ENCODE measurements at regions not wholly inside any gene's neighbourhood (a gene's known extent, or its start where the extent isn't known, plus 50 kb on each side); places are given as distances from the start of the nearest gene placed in this dataset.

- H3K36me3 ChIP-seq (ENCODE audit: insufficient read depth, low read length), result no peaks in the 10 kb centered on the region
- no peak overlapping the region for H3K4me3 ChIP-seq (ENCODE audit: low read length)
- H3K79me2 ChIP-seq (replicated peaks; ENCODE audit: insufficient read depth, low read length), result no peaks in the 10 kb centered on the region
- no peaks in the 10 kb centered on the region for H3K9me3 ChIP-seq (ENCODE audit: low read length)
- no peak overlapping the region for H3K9ac ChIP-seq (ENCODE audit: low read length)
- no peaks in the 10 kb centered on the region for H3F3A ChIP-seq (ENCODE audit: insufficient read depth, low read length, poor library complexity, severe bottlenecking)
- no peaks in the 10 kb centered on the region for H4K20me1 ChIP-seq (ENCODE audit: insufficient read depth)
- no peak for TF ChIP-seq TAF1 (IDR thresholded peaks at IDR 0.05; ENCODE audit: low read depth)
- no peak for TF ChIP-seq RAD21 (conservative IDR thresholded peaks at IDR 0.05)
- no peak for TF ChIP-seq CTCF (IDR thresholded peaks at IDR 0.05; ENCODE audit: poor library complexity, severe bottlenecking)
- TF ChIP-seq SMC3 (conservative IDR thresholded peaks at IDR 0.05; ENCODE audit: poor library complexity), result no peak
- TF ChIP-seq POLR2AphosphoS5 (IDR thresholded peaks at IDR 0.05), result no peak
- TF ChIP-seq EP300 (conservative IDR thresholded peaks at IDR 0.05; ENCODE audit: poor library complexity, severe bottlenecking), result no peak
- no peak for TF ChIP-seq EZH2 (IDR thresholded peaks at IDR 0.05; ENCODE audit: borderline replicate concordance, insufficient read depth, low read length, poor library complexity, severe bottlenecking)
- TF ChIP-seq MXI1 (conservative IDR thresholded peaks at IDR 0.05; ENCODE audit: poor library complexity, severe bottlenecking), result no peak
- TF ChIP-seq REST (IDR thresholded peaks at IDR 0.05; ENCODE audit: borderline replicate concordance), result no peak
- no peak overlapping the region for H2AFZ ChIP-seq (ENCODE audit: low read depth, low read length)
- no peak overlapping the region for H3K27ac ChIP-seq (ENCODE audit: low read length)
- no peaks in the 10 kb centered on the region for H3K27me3 ChIP-seq (ENCODE audit: insufficient read depth, low read depth, low read length)
- no peak overlapping the region for H3K4me2 ChIP-seq (ENCODE audit: low read length)
- H3K9me2 ChIP-seq (ENCODE audit: insufficient read depth, low read length), result no peaks in the 10 kb centered on the region
These were observed 129.4 kb upstream of the RASA1 start for GRCh38 chr5:87138091-87138805.

GRCh38 chr5:87139795-87140194 is 127.9 kb upstream of the RASA1 start:
- Histone ChIP-seq H3K4me2 (ENCODE audit: low read length) (no peak overlapping the region), H3K27me3 (ENCODE audit: insufficient read depth, low read depth, low read length) (no peaks in the 10 kb centered on the region), H3F3A (ENCODE audit: insufficient read depth, low read length, poor library complexity, severe bottlenecking) (no peaks in the 10 kb centered on the region), H3K79me2 (replicated peaks; ENCODE audit: insufficient read depth, low read length) (no peaks in the 10 kb centered on the region), H3K27ac (ENCODE audit: low read length) (no peak overlapping the region), H3K4me3 (ENCODE audit: low read length) (no peak overlapping the region), H4K20me1 (ENCODE audit: insufficient read depth) (no peaks in the 10 kb centered on the region), H3K9ac (ENCODE audit: low read length) (no peak overlapping the region), H3K36me3 (ENCODE audit: insufficient read depth, low read length) (no peaks in the 10 kb centered on the region), H3K9me2 (ENCODE audit: insufficient read depth, low read length) (no peaks in the 10 kb centered on the region), H2AFZ (ENCODE audit: low read depth, low read length) (no peak overlapping the region), H3K9me3 (ENCODE audit: low read length) (no peaks in the 10 kb centered on the region)
- TF ChIP-seq MXI1 (conservative IDR thresholded peaks at IDR 0.05; ENCODE audit: poor library complexity, severe bottlenecking) (no peak), EZH2 (IDR thresholded peaks at IDR 0.05; ENCODE audit: borderline replicate concordance, insufficient read depth, low read length, poor library complexity, severe bottlenecking) (no peak), RAD21 (conservative IDR thresholded peaks at IDR 0.05) (no peak), REST (IDR thresholded peaks at IDR 0.05; ENCODE audit: borderline replicate concordance) (no peak), SMC3 (conservative IDR thresholded peaks at IDR 0.05; ENCODE audit: poor library complexity) (no peak), POLR2AphosphoS5 (IDR thresholded peaks at IDR 0.05) (no peak), EP300 (conservative IDR thresholded peaks at IDR 0.05; ENCODE audit: poor library complexity, severe bottlenecking) (no peak), CTCF (IDR thresholded peaks at IDR 0.05; ENCODE audit: poor library complexity, severe bottlenecking) (no peak), TAF1 (IDR thresholded peaks at IDR 0.05; ENCODE audit: low read depth) (no peak)

Data from neural cell (in vitro differentiated cells).